ENCODE measurements at regions not wholly inside any gene's neighbourhood (a gene's known extent, or its start where the extent isn't known, plus 50 kb on each side); places are given as distances from the start of the nearest gene placed in this dataset.

- no peak for DNase-seq (ENCODE audit: low read depth in 2 of 3, low spot score in 2 of 3)
Measured at GRCh38 chr2:56444339-56444738, 260.5 kb downstream of the CCDC85A start.

GRCh38 chr2:56448403-56449001, 264.7 kb downstream of the CCDC85A start:
- no peak for DNase-seq (ENCODE audit: low read depth in 2 of 3, low spot score in 2 of 3)

- no peak for DNase-seq (ENCODE audit: low read depth in 2 of 3, low spot score in 2 of 3)
Measured at GRCh38 chr2:56449002-56449431, 265.2 kb downstream of the CCDC85A start.

- DNase-seq (ENCODE audit: low read depth in 2 of 3, low spot score in 2 of 3), result no peak
Measured at GRCh38 chr2:56449449-56449860, 265.7 kb downstream of the CCDC85A start.

GRCh38 chr2:56450047-56450446, 266.3 kb downstream of the CCDC85A start:
- no peak for DNase-seq (ENCODE audit: low read depth in 2 of 3, low spot score in 2 of 3)

- no peak for DNase-seq (ENCODE audit: low read depth in 2 of 3, low spot score in 2 of 3)
Measured at GRCh38 chr2:56450772-56451171, 267.0 kb downstream of the CCDC85A start.

- no peak for DNase-seq (ENCODE audit: low read depth in 2 of 3, low spot score in 2 of 3)
Measured at GRCh38 chr2:56455642-56456041, 271.9 kb downstream of the CCDC85A start.

- DNase-seq (ENCODE audit: low read depth in 2 of 3, low spot score in 2 of 3), result no peak
Measured at GRCh38 chr2:56456791-56457190, 273.0 kb downstream of the CCDC85A start.

- DNase-seq (ENCODE audit: low read depth in 2 of 3, low spot score in 2 of 3), result no peak
Measured at GRCh38 chr2:56460508-56460907, 276.7 kb downstream of the CCDC85A start.

- DNase-seq (ENCODE audit: low read depth in 2 of 3, low spot score in 2 of 3), result no peak
Measured at GRCh38 chr2:56464066-56464465, 280.3 kb downstream of the CCDC85A start.

- DNase-seq (ENCODE audit: low read depth in 2 of 3, low spot score in 2 of 3), result no peak
Measured at GRCh38 chr2:56464613-56465012, 280.8 kb downstream of the CCDC85A start.

- no peak for DNase-seq (ENCODE audit: low read depth in 2 of 3, low spot score in 2 of 3)
Measured at GRCh38 chr2:56465491-56465890, 281.7 kb downstream of the CCDC85A start.

- no peak for DNase-seq (ENCODE audit: low read depth in 2 of 3, low spot score in 2 of 3)
Measured at GRCh38 chr2:56473524-56473923, 289.7 kb downstream of the CCDC85A start.

GRCh38 chr2:56474412-56475158, 290.8 kb downstream of the CCDC85A start:
- DNase-seq (ENCODE audit: low read depth in 2 of 3, low spot score in 2 of 3), result no peak

- no peak for DNase-seq (ENCODE audit: low read depth in 2 of 3, low spot score in 2 of 3)
Measured at GRCh38 chr2:56475191-56475590, 291.4 kb downstream of the CCDC85A start.

GRCh38 chr2:56476509-56477071, 292.8 kb downstream of the CCDC85A start:
- DNase-seq (ENCODE audit: low read depth in 2 of 3, low spot score in 2 of 3), result no peak

GRCh38 chr2:56478027-56478426, 294.2 kb downstream of the CCDC85A start:
- no peak for DNase-seq (ENCODE audit: low read depth in 2 of 3, low spot score in 2 of 3)

- DNase-seq (ENCODE audit: low read depth in 2 of 3, low spot score in 2 of 3), result no peak
Measured at GRCh38 chr2:56483081-56483480, 299.3 kb downstream of the CCDC85A start.

GRCh38 chr2:56484906-56485305, 301.1 kb downstream of the CCDC85A start:
- DNase-seq (ENCODE audit: low read depth in 2 of 3, low spot score in 2 of 3), result no peak

GRCh38 chr2:56500317-56500716, 316.5 kb downstream of the CCDC85A start:
- DNase-seq (ENCODE audit: low read depth in 2 of 3, low spot score in 2 of 3), result no peak

- no peak for DNase-seq (ENCODE audit: low read depth in 2 of 3, low spot score in 2 of 3)
Measured at GRCh38 chr2:56502616-56503015, 318.8 kb downstream of the CCDC85A start.

- DNase-seq (ENCODE audit: low read depth in 2 of 3, low spot score in 2 of 3), result no peak
Measured at GRCh38 chr2:56505885-56506284, 322.1 kb downstream of the CCDC85A start.

All from hematopoietic multipotent progenitor cell (in vitro differentiated cells).